HUES64 (cell line): ENCODE measurements at regions not wholly inside any gene's neighbourhood (a gene's known extent, or its start where the extent isn't known, plus 50 kb on each side); places are given as distances from the start of the nearest gene placed in this dataset.

ENCODE experiments used
- H3K27ac ChIP-seq: 2 replicates; pipeline ENCODE4 v1.7.0; 2013; ENCODE audit warnings: low read depth, low read length, inconsistent platforms
- H3K27me3 ChIP-seq: 2 replicates; pipeline ENCODE4 v1.6.1; 2013; ENCODE audit warnings: mild to moderate bottlenecking, low read length; ENCODE audit not compliant: insufficient read depth
- H3K36me3 ChIP-seq: 2 replicates; pipeline ENCODE4 v1.6.1; 2013; ENCODE audit warnings: mild to moderate bottlenecking, low read length; ENCODE audit not compliant: insufficient read depth
- H3K4me1 ChIP-seq: 2 replicates; pipeline ENCODE4 v1.6.1; 2013; ENCODE audit warnings: mild to moderate bottlenecking, low read length, moderate library complexity; ENCODE audit not compliant: insufficient read depth
- H3K4me3 ChIP-seq: 2 replicates; pipeline ENCODE4 v1.5.1; 2013; ENCODE audit warnings: mild to moderate bottlenecking, low read length, moderate library complexity
- H3K9ac ChIP-seq: 2 replicates; pipeline ENCODE4 v1.6.1; 2013; ENCODE audit warnings: mild to moderate bottlenecking, low read depth, low read length
- H3K9me3 ChIP-seq: 2 replicates; pipeline ENCODE4 v1.6.1; 2013; ENCODE audit warnings: low read depth, low read length; ENCODE audit not compliant: insufficient read depth
- WGBS: fragments of 150-250, 120-280 bp; methylation state at CpG from one replicate; pipeline ENCODE4 v1.1.7; 2013; ENCODE audit warnings: missing lambda C conversion rate; 5-methylcytosine and 5-hydroxymethylcytosine counted together

DNA sequence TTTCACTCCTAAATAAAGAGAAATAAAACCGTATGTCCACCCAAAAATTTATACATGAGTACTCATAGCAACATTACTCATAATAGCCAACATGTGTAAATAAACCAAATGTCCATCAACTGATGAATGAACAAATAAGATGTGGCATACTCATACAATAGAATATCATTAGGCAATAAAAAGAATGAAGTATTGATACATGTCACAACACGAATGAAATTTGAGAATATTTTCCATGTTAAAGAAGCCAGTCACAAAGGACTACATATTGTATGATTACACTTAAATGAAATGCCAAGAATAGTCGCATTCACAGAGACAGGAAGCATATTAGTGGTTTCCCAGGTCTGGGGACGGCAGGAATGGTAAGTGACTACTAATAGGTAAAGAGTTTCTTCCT, 869.2 kb downstream of the IGSF11 start:
- H3K9ac ChIP-seq, result no peak overlapping the region
- H3K27me3 ChIP-seq, result no peaks in the 10 kb centered on the region
- H3K36me3 ChIP-seq, result no peaks in the 10 kb centered on the region
- H3K4me3 ChIP-seq, result no peak overlapping the region
- H3K9me3 ChIP-seq, result peaks cover 16% of the 10 kb centered on the region
- H3K27ac ChIP-seq, result no peak overlapping the region
- no peaks in the 10 kb centered on the region; the same call in 1 of the 2 replicates for H3K4me1 ChIP-seq
- 95% methylated on average over 4 of the region's 4 CpGs for WGBS

DNA sequence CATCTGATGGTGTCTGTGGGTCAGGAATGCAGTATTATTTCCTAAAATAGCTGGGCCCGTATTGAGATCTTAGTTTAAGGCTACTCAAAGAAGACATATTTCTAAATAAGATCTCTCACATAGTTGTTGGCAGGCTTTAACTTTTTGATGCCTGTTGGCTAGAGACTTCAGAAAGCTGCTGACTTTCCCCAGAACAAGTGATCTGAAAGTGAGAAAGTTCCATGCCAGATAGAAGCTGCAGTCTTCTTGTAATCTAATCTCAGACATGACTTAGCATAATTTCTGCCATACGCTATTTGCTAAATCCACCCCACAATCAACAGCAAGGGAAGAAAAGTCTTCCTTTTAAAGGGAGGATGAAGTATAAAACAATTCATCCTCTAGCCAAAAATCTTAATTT, 867.1 kb downstream of the IGSF11 start:
- Histone ChIP-seq H3K27me3 (no peaks in the 10 kb centered on the region), H3K4me3 (no peak overlapping the region), H3K9ac (no peak overlapping the region), H3K27ac (no peak overlapping the region), H3K9me3 (peaks cover 4% of the 10 kb centered on the region; the same call in 1 of the 2 replicates), H3K4me1 (no peaks in the 10 kb centered on the region; the same call in 1 of the 2 replicates), H3K36me3 (no peaks in the 10 kb centered on the region)
- WGBS, result 100% methylated on average over 1 of the region's 2 CpGs

DNA sequence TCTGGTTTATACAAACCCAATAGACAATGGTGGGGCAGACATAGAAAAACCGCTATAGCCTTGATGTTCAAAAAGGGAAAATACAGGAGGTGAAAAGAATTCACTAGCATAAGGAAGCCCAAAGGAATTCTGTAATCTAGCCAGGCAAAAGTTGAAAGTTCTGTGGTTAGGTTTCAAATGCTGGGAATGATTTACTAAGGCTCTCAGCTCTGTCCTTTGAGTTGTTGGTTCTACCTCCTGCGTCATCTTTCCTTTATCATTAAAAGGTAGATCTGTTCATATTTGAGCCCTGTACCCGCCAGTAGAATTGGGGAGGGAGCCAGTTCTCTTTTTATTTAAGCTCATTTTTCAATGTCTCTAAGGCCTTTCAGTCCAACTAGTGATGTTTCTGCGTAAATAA, 866.5 kb downstream of the IGSF11 start:
- Histone ChIP-seq H3K4me3 (no peak overlapping the region), H3K4me1 (no peaks in the 10 kb centered on the region; the same call in 1 of the 2 replicates), H3K27me3 (no peaks in the 10 kb centered on the region), H3K9me3 (no peaks in the 10 kb centered on the region), H3K36me3 (no peaks in the 10 kb centered on the region), H3K27ac (no peak overlapping the region), H3K9ac (no peak overlapping the region)
- WGBS, result 97% methylated on average over 4 of the region's 4 CpGs

DNA sequence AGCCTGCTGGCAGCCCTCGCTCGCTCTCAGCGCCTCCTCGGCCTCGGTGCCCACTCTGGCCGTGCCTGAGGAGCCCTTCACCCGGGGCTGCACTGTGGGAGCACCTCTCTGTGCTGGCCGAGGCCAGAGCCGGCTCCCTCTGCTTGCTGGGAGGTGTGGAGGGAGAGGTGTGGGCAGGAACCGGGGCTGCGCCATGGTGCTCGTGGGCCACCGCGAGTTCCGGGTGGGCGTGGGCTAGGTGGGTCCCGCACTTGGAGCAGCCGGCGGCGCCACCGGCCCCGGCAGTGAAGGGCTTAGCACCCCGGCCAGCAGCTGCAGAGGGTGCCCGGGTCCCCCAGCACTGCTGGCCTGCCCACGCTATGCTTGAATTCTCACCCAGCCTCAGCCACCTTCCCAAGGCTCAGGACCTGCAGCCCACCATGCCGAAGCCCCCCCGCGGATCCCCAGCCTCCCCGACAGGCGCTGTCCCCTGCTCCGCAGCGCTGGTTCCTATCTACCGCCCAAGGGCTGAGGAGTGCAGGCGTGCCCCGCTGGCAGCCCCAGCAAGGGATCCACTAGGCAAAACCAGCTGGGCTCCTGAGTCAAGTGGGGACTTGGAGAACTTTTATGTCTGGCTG, 863.3 kb downstream of the IGSF11 start:
- no peaks in the 10 kb centered on the region for H3K36me3 ChIP-seq
- H3K27me3 ChIP-seq, result no peaks in the 10 kb centered on the region
- no peak overlapping the region for H3K27ac ChIP-seq
- 97% methylated on average over 35 of the region's 35 CpGs for WGBS
- H3K9ac ChIP-seq, result no peak overlapping the region
- no peaks in the 10 kb centered on the region; the same call in 1 of the 2 replicates for H3K4me1 ChIP-seq
- no peaks in the 10 kb centered on the region for H3K9me3 ChIP-seq
- no peak overlapping the region for H3K4me3 ChIP-seq

DNA sequence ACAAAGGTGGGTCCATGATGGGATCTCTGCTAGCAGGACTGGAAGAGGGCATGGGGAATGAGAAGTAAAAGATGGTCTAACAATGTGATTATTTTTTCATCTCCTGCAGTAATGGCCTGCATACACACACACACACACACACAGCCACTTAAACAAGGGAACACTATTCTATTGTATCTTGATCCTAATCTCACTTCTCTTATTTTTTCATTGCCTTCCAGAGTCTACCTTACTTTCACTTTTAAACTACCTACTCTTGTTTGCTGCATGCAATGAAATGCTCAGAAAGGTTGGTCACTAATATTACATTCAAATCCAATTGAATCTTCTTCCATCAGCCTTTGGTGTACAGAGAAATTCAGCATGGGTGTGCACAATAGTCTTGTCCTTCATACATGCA, 853.8 kb downstream of the IGSF11 start:
- H3K4me1 ChIP-seq, result no peaks in the 10 kb centered on the region
- no peaks in the 10 kb centered on the region for H3K36me3 ChIP-seq
- H3K27ac ChIP-seq, result no peak overlapping the region
- H3K27me3 ChIP-seq, result no peaks in the 10 kb centered on the region
- no peak overlapping the region for H3K4me3 ChIP-seq
- no peaks in the 10 kb centered on the region for H3K9me3 ChIP-seq
- no peak overlapping the region for H3K9ac ChIP-seq

DNA sequence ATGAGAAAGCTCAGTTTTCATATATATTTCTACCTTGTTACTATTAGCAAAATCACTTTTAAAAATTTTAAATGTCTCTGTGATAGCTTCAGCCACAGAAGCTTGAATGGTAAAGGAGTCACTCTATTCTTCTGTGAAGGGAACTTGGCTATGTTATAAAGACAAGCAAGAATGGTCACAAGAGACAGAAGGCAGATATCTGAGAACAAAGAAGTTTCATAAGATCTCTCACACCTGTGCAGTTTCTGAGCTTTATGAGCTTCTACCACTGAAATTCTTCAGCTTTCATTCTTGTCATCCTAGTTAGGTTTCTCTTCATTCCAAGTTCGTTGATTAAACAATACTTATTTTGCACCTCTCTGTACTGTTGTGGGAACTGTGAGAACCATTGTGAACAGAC, 853.4 kb downstream of the IGSF11 start:
- Histone ChIP-seq H3K9ac (no peak overlapping the region), H3K27ac (no peak overlapping the region), H3K4me1 (no peaks in the 10 kb centered on the region), H3K9me3 (no peaks in the 10 kb centered on the region), H3K36me3 (no peaks in the 10 kb centered on the region), H3K4me3 (no peak overlapping the region), H3K27me3 (no peaks in the 10 kb centered on the region)
- 100% methylated on average over 1 of the region's 1 CpG for WGBS

DNA sequence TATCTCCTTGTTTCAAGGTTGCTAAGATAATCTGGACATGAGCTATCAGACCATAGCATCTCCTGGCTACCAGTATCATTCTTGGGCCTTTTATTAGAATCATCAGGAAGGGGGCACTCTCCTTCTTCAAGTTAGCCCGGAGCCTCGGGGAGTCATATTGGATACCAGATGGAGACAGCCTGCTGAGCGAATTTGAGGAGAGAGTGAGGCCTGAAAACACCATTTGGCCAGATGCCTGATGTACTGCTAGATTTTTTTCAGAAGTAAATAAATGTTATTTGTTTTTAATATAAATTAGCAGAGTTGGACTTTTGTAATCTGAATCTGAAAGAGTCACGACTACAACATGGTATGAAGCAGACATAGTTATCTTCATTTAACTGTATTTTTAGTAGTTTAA, 848.6 kb downstream of the IGSF11 start:
- Histone ChIP-seq H3K9ac (no peak overlapping the region), H3K9me3 (no peaks in the 10 kb centered on the region), H3K27me3 (no peaks in the 10 kb centered on the region), H3K36me3 (no peaks in the 10 kb centered on the region), H3K27ac (no peak overlapping the region), H3K4me3 (no peak overlapping the region), H3K4me1 (no peaks in the 10 kb centered on the region)
- WGBS, result 93% methylated on average over 4 of the region's 4 CpGs

DNA sequence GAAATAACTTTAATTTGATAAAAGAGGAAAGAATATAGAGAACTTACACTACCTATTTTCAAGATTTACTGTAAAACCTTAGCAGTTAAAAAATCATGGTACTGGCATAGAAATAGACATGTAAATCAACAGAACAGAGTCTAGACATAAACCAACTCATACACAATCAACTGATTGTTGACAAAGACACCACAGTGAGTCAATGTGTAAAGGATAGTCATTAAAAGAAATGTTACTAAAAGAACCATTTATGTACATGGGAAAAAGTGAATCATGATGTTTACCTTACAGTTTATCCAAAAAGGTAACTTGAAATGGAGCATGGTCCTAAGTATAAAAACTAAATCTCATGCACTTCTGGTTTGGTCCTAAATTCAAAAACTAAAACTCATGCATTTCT, 847.4 kb downstream of the IGSF11 start:
- Histone ChIP-seq H3K27me3 (no peaks in the 10 kb centered on the region), H3K27ac (no peak overlapping the region), H3K9me3 (peaks cover 4% of the 10 kb centered on the region; the same call in 1 of the 2 replicates), H3K9ac (no peak overlapping the region), H3K4me3 (no peak overlapping the region), H3K36me3 (no peaks in the 10 kb centered on the region), H3K4me1 (no peaks in the 10 kb centered on the region)

DNA sequence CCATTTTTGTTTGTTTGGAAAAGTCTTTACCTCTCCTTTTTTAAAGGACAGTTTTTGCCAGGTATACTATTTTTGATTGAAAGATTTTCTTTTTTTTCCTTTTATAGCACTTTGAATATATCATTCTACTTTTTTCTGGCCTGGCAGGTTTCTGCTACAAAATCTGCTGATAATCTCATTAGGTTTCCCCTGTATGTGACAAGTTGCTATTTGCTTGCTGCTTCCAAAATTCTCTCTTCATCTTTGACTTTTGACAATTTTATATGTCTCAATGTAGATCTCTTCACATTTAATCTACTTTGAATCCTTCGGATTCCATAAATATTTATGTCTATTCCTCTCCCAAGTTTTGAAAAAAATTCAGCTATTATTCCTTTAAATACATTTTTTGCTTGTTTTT, 838.5 kb downstream of the IGSF11 start:
- Histone ChIP-seq H3K4me1 (no peaks in the 10 kb centered on the region), H3K9me3 (peaks cover 50% of the 10 kb centered on the region), H3K4me3 (no peak overlapping the region), H3K27ac (no peak overlapping the region), H3K27me3 (no peaks in the 10 kb centered on the region), H3K36me3 (no peaks in the 10 kb centered on the region), H3K9ac (no peak overlapping the region)
- WGBS, result 91% methylated on average over 1 of the region's 1 CpG

DNA sequence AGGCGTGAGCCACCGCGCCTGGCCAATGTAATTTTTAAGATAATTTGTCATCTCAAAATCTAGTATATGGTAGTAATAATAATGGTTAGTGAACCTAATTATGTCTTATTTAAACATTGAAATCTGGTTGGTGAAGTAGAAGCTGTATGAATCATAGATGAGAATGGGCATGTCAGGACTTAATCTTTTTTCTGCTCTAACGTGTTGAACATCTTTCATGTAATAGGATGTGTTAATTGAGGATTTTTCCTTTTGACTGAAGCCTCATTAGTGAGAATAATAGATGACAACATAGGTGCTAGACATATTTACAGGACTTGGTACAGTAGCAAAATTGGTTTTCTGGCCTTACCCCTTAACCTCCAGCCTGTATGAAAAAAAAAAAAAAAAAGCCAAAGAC, 835.6 kb downstream of the IGSF11 start:
- H3K9me3 ChIP-seq, result peaks cover 58% of the 10 kb centered on the region
- H3K4me1 ChIP-seq, result no peaks in the 10 kb centered on the region
- no peaks in the 10 kb centered on the region for H3K27me3 ChIP-seq
- H3K4me3 ChIP-seq, result no peak overlapping the region
- no peak overlapping the region for H3K9ac ChIP-seq
- no peaks in the 10 kb centered on the region for H3K36me3 ChIP-seq
- WGBS, result 93% methylated on average over 4 of the region's 4 CpGs
- H3K27ac ChIP-seq, result no peak overlapping the region

DNA sequence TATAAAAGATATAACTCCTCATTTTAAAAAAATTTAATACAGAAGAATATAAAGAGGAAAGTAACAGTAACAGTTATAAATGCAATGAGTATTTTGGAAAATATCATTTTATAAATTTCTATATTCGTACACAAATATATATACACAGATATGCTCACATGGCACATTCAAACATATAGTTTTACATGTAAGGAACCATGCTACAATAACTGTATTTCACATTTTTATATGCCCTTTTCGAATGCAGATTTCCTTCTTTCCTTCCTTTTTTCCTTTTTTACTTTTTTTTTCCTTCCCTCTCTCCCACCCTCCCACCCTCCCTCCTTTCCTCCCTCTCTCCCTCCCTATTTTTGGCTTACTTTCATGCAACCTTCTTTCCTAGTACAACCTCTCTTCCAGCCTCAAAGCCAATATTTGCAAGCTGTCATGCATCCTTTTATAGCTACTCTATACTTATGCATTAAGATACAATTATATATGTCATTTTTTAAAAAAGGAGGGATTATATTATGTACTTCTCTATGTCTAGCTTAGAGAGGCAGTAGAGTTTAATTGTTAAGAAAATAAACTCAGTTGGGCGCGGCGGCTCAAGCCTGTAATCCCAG, 830.5 kb downstream of the IGSF11 start:
- Histone ChIP-seq H3K9ac (no peak overlapping the region), H3K9me3 (peaks cover 17% of the 10 kb centered on the region; the same call in 1 of the 2 replicates), H3K27ac (no peak overlapping the region), H3K4me3 (no peak overlapping the region), H3K27me3 (no peaks in the 10 kb centered on the region), H3K36me3 (no peaks in the 10 kb centered on the region), H3K4me1 (no peaks in the 10 kb centered on the region)
- 86% methylated on average over 5 of the region's 5 CpGs for whole genome bisulfite sequencing

DNA sequence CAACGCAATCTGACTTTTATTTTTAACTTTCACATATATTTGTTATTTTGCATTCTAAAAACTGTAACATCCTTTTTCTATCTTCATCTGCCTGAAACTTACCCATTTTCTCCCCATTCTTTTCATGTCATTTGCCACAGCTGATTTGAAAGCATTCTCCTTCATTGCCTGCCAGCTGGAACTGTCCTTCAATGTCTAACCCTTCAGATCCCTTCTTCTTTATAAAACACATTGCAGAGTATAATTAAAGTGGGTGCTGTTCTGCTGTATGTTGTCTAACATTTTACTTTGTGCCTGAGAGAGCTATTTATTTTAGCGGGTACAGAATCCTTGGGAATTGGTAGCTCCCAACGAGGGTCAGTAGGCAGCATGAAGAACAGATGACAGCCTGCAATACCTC, 827.4 kb downstream of the IGSF11 start:
- 89% methylated on average over 3 of the region's 3 CpGs for WGBS
- Histone ChIP-seq H3K4me1 (no peaks in the 10 kb centered on the region), H3K27ac (no peak overlapping the region), H3K9me3 (peaks cover 6% of the 10 kb centered on the region; the same call in 1 of the 2 replicates), H3K36me3 (no peaks in the 10 kb centered on the region), H3K4me3 (no peak overlapping the region), H3K27me3 (no peaks in the 10 kb centered on the region), H3K9ac (no peak overlapping the region)
